Left cardiac atrium (tissue), 4 donors: ENCODE measurements at regions not wholly inside any gene's neighbourhood (a gene's known extent, or its start where the extent isn't known, plus 50 kb on each side); places are given as distances from the start of the nearest gene placed in this dataset.
A peak's percentile ranks its signal among the peaks of the same experiment; 100 is the strongest.

Source experiments
- ATAC-seq, 2 donors: fragments of 200-7000 bp; cut with Tn5 transposase; one replicate each; pipeline ENCODE4 v1.9.1; 2020; ENCODE audit warnings: mild to moderate bottlenecking in 2 of 2, moderate library complexity in 2 of 2
- DNase-seq: peaks from one replicate; pipeline ENCODE4 v3.0.0-alpha.2; 2020
- intact Hi-C, 2 donors: fragments of 100-400 bp; cut with DNase I; formaldehyde crosslinking; loops; one replicate each; pipeline versions ENCODE4 v1.14.1 to v1.15.1; 2022 to 2023
- donor health status: DM: no; HTN: yes; CAD: no.
- donor health status: DM: no; HTN: yes; CAD: no; lungs with severe emphysema.
- donor health status: DM: yes; HTN: yes; CAD: no.
- donor health status: Dilated cardiomyopathy.

DNA sequence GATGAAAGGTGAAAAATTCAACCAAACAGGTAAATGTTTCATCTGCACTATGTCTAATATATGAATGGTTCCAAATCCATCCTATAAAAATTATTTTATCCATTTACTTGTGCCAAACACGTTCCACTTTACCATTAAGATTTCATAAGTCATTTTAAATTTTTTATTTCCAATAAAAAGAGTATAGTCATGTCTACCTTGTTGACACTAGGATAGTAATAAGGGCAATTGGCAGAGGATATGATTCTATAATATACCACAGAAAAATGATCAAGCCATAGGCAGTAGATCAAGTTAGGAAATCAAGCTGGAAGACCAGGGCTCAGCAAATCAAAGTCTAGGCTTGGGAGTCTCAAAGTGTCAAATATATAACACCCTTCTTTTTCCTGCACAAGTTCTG, 384.3 kb downstream of the METTL4 start:
- intact Hi-C loops: no loop called here
- DNase-seq (no peak), ATAC-seq (no peak)

DNA sequence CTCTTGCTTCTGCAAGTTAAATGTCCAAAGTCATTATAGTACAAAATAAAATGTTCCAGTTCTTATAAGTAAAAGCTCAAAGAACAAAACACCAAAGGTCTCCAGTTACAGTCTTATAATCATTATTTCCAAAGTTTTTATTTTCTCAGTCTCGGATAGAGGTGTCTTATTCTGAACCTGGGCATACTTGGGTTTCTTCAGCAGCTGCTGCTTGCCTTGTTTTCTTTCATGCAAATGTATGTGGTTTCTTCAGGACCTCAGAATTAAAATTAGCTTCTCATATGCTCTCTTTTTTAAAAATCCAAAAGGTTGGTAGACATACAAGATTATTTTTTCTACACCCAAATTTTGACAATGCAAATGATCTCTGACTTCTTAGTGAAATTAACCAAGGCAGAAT, 383.0 kb downstream of the METTL4 start:
- DNase-seq (no peak), ATAC-seq (no peak)
- intact Hi-C loops: no loop called here

DNA sequence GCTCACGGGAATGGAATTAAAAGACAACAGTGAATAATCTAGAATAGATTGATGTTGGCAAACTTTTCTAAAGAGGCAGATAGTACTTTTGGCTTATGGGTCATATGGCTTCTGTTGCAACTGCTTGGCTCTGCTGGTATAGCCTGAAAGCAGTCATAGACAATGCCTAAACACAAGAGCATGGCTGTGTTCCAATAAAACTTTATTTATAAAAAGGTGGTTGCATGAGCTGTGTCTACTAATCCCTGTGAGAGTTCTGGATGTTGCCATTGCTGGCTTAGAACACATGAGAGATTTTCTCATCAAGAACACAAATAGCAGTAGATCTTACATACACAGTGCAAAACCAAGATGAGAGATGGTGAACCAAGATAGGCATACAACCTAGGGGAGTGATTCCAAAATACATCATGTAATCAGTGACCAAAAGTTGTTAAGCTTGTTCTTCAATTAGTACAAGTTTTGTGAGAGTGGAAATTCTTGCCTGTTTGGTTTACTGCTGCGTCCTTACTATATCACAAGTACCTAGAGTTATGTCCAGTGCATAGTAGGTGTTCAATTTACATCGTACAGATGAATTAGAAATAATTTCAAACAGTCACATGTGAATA, 380.0 kb downstream of the METTL4 start:
- intact Hi-C loops: no loop called here

DNA sequence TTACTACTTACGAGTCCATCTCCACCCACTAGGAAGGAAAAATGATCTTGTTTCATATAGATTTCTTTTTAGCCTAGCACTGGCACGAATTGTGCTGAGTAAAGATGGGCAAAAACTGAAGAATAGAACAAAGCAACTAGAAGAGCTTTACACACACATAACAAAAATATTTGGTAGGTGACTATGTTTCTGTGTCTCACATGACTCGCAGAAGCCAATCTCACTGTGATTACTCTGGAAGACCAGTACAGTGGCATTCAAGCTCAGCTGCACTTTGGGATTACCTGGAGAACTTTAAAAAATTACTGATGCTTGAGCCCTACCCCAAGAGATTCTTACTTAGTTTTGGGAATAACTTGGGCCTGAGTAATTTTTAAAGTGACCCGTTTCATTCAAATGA, 378.7 kb downstream of the METTL4 start:
- DNase-seq (no peak), ATAC-seq (no peak)
- intact Hi-C loops: no loop called here

More for the DNA sequence above, 380.0 kb downstream of the METTL4 start:
- ATAC-seq: no peak
- DNase-seq: no peak

DNA sequence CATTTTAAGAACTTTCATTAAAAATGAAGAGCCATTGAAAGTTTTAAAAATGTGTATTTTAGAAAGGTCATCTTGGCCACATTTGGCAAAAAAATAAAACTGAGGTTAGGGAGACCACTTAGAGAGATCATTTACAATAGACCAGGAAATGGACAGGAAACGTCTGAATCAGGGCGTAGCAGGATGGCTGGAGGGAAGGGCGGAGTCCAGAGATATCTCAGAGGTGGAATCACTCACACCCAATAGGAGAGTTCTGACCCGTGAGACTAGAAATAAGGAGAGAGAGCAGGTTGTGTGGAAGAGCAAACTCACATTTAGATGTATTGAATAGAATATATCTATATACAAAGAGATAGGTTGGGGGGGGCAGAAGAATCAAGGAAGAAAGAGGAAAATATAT, 373.4 kb downstream of the METTL4 start:
- intact Hi-C loops: no loop called here
- no peak for DNase-seq

DNA sequence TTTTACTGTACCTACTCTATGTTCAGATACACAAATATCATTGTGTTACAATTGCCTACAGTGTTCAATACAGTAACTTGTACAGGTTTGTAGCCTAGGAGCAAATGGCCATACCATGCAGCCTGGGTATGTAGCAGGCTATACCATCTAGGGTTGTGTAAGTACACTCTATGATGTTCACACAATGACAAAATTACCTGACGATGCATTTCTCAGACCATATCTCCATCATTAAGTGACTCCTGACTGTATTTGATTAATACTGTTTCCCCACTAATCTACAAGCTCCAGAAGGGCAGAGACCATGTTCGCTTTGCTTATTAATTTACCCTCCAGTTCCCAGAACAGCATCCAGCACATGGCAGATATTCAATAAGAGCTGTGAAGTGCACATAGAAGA, 372.2 kb downstream of the METTL4 start:
- DNase-seq (no peak), ATAC-seq (no peak)
- intact Hi-C loops: no loop called here

More for the DNA sequence above, 373.4 kb downstream of the METTL4 start:
- ATAC-seq: no peak

DNA sequence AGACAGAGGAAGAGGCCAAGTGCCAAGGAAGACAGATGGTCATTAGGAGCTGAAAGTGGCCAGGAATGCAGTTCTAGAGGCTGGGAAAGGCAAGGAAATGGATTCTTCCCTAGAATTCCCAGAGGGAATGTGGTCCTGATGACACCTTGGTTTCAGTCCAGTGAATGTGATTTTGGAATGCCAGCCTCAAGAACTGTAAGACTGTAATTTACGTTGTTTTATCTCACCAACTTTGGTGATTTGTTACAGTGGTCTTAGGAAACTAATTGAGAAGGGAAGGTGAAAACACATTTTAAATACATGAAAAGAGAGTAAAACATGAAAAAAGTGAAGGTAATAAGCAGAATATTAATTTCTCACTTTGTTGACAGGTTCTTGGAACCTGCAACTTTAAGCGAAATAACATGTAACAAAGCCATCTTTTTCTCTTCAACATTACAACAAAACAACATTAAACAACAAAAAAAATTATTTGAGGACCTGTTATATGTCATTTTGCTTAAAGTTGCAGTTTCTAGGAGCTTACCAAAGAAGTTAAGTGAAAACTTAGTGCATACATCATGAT, 370.2 kb downstream of the METTL4 start:
- DNase-seq (no peak), ATAC-seq (no peak)
- intact Hi-C loops: no loop called here

DNA sequence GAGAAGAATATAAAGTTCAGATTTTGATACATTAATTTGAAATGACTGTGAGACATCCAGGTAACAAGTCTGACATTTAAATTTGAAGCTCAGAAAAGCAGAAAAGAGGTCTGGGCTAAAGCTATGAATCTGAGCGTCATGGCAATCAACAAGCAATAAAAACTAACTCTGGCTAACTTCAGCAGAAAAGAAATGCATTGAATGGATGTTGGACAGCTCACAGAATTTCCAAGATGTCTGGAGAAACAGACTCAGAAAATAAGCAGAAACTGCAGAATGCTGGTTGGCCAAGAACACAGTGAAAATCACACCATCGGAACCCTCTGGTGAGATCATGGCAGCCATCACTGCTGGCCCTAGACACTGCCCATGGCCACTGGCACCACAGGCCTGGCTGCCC, 366.6 kb downstream of the METTL4 start:
- no peak for DNase-seq
- intact Hi-C loops: no loop called here
- ATAC-seq: no peak

DNA sequence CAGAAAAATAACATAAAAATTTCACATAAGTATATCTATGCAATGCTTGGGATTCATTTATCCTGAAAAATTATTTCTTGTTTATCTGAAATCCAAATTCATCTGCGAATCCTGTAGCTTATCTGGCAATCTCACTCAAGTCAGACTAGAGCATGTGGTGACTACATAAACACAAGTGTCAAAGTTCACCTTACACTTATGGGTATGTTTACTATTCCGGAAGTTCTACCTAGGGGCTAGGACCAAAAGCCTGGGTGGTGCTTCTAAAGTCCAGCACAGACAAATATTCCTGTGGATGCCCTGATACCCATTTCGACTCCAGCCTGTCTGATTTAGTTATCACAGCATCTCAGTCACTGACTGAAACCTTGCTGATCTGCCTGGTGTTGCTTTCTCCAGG, 364.0 kb downstream of the METTL4 start:
- intact Hi-C loops: no loop called here
- DNase-seq: no peak
- ATAC-seq: no peak

DNA sequence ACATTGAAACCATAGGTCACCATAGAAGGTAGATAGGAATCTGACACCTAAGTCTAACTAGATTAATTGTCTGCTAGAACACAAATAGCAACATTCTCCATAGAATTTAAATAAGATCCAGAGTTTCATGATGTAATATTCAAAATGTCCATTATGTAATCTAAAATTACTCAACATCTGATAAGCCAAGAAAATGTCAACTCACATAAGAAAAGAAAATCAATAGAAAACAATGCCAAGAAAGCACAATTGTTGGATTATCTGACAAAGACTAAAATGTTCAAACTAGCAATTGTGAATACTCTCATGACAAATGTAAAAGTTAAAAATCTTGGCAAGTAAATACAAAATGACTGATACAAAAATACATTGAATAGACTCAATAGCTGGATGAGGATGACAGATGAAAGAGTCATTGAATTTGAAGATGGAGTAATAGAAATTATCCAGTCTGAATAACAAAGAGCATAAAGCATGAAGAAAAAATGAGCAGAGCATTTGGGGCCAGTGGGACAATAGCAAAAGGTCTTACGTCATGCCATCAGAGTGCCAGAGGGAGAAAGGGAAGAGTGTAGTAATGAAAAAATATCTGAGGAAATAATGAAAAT, 358.6 kb downstream of the METTL4 start:
- DNase-seq (no peak), ATAC-seq (no peak)
- intact Hi-C loops: no loop called here

DNA sequence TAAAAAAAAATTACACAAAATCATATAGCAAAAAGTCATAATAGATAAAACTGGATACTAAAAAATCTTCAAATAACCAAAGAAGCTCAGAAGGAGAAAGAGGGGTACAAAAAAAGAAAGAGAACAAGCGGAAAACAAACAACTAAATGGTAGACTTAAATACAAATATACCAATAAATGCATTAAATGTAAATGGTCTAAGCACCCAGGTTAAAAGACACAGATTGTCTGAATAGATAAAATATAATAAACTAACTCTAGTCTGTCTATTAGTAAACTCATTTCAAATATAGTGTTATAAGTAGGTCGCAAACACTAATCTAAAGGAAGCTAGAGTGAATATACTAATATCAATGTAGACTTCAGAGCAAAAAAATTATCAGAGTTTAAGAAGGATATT, 357.4 kb downstream of the METTL4 start:
- ATAC-seq (no peak), DNase-seq (no peak)
- intact Hi-C loops: no loop called here

DNA sequence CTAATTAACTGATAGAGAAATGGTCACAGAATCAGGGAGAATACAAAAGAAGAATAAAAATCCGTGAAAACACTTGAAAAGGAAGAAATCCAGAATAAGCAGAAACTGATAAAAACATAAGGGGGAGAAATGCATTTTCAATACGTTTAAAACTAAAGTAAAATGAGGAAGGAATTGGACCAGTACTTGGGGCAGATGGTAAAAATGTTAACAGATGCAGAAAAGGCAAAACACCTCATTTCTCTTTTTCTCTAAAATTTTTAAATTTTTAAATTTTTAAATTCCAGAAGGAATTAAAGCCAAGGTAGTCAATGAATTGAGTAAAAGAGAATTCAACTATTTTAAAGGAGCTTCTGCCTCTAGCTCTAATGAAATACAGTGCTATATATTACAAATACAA, 353.9 kb downstream of the METTL4 start:
- no peak for ATAC-seq

DNA sequence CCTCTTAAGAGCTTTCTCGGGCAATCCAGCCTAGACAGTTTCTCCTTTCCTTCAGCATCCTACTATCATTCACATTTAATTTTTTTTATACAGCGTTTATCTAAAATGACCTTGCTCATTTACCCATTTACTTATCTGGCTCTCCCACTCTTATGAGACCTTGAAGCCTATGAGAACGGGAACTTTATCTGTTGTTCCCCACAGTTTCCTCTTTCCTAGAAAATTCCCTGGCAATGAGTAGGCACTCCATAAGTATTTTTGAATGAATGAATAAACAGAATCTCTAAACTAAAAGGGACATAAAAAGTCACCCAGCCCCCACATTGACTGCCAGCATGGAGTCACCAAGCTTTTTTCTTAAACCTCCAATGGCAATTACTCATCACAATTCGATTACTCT, 353.2 kb downstream of the METTL4 start:
- ATAC-seq: no peak
- intact Hi-C loops: no loop called here

More for the DNA sequence above, 353.9 kb downstream of the METTL4 start:
- no peak for DNase-seq
- intact Hi-C loops: no loop called here

DNA sequence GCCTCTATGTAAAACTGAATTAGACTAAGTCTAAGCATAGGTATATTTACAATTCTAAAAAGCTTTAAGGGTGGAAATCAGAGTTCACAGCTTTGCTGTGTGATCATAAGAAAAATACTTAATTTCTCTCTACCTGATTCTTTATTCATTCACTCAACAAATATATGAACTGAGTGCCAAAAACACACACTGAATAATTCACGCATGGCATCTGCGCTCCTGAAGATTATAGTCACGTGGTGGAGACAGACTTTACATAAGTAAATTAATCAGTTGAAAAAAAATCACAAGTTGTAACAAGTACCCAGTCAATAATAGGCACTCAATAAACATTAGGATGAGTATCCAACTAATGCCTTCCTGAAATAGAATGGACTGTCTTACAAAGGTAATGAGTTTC, 351.6 kb downstream of the METTL4 start:
- DNase-seq (no peak), ATAC-seq (no peak)
- intact Hi-C loops: loop anchor here in 1 of 2 donors (5.0 to 10.0 kb wide), 2 partner anchors 112 to 635 kb away; no protein-coding TSS in a partner anchor

More for the DNA sequence above, 353.2 kb downstream of the METTL4 start:
- no peak for DNase-seq

DNA sequence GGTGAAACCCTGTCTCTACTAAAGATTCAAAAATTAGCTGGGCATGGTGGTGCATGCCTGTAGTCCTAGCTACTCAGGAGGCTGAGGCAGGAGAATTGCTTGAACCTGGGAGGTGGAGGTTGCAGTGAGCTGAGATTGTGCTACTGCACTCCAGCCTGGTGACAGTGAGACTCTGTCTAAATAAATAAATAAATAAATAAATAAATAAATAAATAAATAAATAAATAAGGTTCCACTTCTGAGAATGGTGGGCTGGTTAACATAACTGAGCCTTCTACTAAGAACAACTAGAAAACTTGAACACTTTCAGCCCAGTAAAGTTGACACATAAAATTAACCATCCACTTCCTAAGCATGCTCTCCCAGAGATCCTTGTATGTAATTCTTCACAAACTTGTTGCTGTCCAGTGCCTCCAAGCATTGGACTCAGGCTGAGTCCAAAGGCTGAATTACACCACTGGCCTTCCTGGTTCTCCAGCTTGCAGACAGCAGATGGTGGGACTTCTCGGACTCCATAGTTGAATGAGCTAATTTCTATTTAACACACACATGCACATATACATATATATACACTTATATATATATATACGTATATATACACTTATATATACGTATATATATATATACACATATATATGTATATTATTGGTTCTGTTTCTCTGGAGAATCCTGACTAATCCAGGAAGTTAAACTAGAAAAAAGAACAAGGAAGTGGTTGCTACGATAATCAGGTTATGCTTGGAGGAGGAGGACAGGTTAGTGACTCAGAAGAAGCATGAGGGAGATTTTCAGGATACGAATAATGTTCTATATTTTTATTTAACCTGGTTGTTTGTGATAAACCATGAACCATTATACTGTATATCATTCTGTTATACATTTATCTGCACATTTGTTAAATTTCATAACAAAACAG, 348.8 kb downstream of the METTL4 start:
- no peak for ATAC-seq
- no peak for DNase-seq
- intact Hi-C loops: loop anchor here in 1 of 2 donors (5.0 to 10.0 kb wide), 2 partner anchors 115 to 638 kb away; no protein-coding TSS in a partner anchor

DNA sequence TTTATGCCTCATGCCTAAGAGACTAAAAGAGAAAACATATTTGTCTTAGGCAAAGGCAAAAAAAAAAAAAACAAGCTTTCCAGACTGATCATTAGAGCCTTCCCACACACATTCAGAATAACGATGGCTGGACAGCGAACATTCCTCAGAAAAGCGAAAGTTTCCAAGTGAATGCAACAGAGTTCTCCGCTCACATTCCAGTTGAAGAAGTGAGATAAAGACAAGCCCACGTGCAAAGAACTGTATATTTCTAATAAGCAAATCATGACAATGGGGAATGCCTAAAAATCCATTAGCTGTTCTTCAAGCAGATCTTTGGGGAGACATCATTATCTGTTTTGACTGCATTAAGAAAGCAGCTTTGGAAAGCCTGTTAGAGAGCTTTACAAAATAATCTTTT, 347.9 kb downstream of the METTL4 start:
- ATAC-seq (peak in 1 of 2 donors; percentile 72), DNase-seq (no peak)
- intact Hi-C loops: loop anchor here in 1 of 2 donors (5.0 to 10.0 kb wide), 2 partner anchors 116 to 639 kb away; no protein-coding TSS in a partner anchor

DNA sequence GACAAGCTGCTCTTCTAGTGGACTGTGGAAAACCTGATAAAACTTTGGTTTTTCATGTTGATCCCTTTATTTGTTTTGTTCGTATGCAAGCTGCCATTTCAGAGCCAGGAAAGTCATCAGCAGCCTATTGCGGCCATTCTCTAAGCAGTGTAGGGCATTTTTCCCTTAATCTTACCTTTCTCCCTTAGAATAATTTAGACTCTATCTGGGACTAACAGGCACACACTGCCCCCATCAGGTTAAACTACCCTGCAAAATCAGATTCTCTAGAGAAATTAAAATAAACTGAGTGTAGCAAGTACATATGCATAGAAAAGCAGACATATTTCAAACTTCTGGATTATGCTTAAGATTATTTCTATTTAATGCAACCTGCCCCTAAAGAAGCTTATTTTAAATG, 347.5 kb downstream of the METTL4 start:
- intact Hi-C loops: loop anchor here in 1 of 2 donors (5.0 to 10.0 kb wide), 2 partner anchors 117 to 639 kb away; no protein-coding TSS in a partner anchor
- ATAC-seq: peak; percentile 71 to 87
- DNase-seq: peak; percentile 33

DNA sequence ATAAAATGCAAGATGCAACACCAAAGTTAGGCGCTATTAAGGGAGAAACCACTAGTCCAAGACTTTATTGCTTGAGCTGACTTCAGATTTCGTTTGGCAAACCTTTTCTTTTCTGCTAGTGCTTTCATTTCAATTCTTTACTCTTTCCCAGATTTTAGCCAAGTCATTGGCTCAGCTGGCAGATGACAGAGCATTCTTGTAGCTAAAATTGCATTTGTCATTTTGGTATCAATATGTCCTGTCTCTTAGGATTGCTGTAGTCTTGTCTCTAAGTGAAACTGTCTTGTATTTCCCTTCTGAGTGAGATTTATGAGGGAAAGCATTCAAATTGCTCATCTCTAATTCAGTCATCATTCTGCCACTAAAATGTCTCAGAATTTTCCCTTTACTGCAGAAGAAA, 335.1 kb downstream of the METTL4 start:
- intact Hi-C loops: no loop called here
- DNase-seq (no peak), ATAC-seq (no peak)

DNA sequence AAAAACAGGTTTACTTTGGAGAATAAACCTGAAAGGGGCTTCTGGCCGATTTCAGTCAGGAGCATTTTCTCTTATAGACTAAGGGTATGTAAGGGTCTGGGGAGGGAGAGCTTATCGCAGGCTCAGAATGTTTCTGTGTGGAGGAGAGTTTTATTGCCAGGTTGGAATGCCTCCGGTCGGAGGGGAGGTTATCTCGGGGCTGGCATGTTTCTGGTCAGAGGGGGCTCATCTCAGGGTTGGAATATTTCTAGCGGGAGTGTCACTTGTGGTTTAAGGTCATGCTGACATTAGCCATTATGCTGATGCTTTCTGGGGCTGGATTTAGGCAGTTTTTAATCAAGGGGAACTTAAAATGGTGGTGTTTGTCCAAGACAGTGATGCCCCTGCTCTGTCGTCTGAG, 333.6 kb downstream of the METTL4 start:
- intact Hi-C loops: no loop called here
- ATAC-seq (no peak), DNase-seq (no peak)

DNA sequence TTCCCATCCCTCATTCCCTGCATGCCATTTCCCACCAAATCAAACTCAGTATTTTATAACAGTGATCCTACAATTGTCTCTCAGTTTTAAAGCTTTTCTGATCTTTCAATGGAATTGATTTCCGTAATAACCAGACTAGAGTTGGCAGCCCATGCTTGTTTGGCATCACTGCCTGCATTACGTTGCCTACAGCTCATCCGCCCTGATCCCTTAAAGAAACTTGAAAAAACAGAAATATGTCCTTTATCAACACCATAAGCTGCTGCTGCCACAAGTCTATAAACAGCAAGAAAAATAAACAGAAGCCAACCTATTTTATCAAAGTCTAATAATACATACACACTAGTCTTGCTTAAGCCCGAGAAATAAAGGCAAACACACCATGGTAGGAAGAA, 331.0 kb downstream of the METTL4 start:
- ATAC-seq (no peak), DNase-seq (no peak)
- intact Hi-C loops: no loop called here
